GM21717 (cell line): ENCODE measurements at regions not wholly inside any gene's neighbourhood (a gene's known extent, or its start where the extent isn't known, plus 50 kb on each side); places are given as distances from the start of the nearest gene placed in this dataset.

Source experiments
- ATAC-seq: cut with Tn5 transposase; IDR thresholded peaks from one replicate; pipeline ENCODE4 v1.9.1; 2021; ENCODE audit warnings: mild to moderate bottlenecking, moderate library complexity; ENCODE audit not compliant: unreplicated experiment

GRCh38 chr14:46306267-46306666, 345.3 kb downstream of the RPL10L start:
- no peak for ATAC-seq

DNA sequence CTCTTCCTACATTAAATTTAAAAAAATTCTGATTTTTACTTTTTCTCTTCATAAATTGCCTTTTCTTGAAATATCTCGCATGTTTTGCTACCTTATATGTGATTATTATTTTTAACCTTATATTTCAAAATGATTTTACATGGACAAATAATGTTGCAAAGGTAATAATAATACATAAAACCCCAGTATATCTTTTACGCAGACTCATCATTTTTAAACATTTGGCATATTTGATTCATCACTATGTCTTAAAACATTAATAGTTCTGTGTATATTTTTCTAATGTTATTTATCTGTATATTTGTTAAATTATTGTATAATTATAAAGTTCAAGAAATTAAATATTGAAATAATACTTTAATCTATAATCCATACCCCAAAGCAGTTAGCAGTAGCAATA, 350.8 kb downstream of the RPL10L start:
- ATAC-seq: no peak

DNA sequence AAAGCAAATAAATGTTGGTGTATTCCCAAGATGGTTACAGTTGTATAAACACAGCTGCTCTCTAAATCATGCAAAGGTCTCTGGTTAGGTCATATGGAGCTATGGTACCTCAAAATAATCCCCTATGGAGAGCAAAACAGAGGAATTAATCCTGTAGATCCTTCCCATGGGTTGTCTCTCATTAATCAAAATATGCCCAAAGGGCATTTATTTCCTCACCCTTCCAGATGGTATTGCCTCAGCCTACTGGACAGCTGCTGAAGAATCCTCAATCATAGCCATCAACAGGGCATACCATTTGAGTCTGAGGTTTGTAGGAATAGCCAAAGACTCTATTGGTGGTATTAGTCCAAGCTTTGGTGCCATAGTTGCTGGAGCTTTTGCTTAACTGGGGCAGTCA, 360.9 kb downstream of the RPL10L start:
- no peak for ATAC-seq

- ATAC-seq: no peak
Measured at GRCh38 chr14:46279776-46280175, 371.8 kb downstream of the RPL10L start.

DNA sequence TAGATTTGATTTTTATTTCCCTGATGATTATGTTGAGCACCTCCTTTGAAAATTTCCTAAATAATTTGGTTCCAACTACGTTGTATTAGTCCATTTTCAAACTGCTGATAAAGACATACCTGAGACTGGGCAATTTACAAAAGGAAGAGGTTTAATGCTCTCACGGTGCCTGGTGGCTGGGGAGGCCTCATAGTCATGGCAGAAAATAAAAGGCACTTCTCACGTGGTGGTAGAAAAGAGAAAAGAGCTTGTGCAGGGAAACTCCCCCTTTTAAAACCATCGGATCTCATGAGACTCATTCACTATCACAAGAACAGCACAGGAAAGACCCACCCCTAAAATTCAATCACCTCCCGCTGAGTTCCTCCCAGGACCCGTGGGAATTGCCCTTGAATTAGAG, 372.3 kb downstream of the RPL10L start:
- no peak for ATAC-seq

DNA sequence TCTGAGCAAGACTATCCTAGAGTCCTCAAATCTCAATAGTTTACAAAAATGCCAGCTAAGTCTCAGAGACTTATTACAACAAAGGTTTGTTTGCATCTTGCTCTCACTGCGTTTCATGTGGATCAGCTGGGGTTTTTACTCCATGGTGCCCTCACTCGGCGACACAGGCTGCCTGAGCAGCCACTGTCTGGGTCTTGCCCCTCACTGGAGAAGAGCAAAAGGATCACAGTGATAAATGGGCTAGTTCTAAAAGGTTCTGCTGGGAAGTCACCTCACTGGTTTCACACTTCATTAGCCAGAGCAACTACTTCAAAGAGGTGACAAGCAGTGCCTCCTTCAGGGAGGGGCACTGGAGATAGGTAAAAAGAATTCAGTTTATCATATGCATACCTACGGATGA, 392.0 kb downstream of the RPL10L start:
- no peak for ATAC-seq

DNA sequence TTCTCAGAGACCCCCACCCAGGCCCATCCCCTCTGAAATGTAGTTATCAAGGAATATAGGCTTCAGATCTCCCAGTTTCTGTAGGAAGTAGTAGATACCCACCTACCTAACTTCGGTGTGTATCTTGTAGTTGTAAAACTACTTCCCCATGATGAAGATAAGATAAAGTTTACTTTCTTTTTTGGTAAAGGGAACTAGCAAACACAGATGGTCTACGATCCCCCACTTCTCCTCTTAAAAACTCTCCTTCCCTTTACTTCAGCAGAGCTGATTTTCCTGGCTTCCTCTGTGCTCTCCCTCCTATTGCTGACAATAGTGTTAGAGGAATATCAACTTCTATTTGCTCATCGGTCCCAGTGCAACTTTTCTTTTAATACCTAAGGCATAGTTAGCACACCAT, 395.2 kb downstream of the RPL10L start:
- no peak for ATAC-seq

GRCh38 chr14:46250113-46250703, 401.4 kb downstream of the RPL10L start:
- no peak for ATAC-seq

- ATAC-seq: no peak
Measured at GRCh38 chr14:46248001-46248630, 403.5 kb downstream of the RPL10L start.

- no peak for ATAC-seq
Measured at GRCh38 chr14:46245276-46245675, 406.3 kb downstream of the RPL10L start.

DNA sequence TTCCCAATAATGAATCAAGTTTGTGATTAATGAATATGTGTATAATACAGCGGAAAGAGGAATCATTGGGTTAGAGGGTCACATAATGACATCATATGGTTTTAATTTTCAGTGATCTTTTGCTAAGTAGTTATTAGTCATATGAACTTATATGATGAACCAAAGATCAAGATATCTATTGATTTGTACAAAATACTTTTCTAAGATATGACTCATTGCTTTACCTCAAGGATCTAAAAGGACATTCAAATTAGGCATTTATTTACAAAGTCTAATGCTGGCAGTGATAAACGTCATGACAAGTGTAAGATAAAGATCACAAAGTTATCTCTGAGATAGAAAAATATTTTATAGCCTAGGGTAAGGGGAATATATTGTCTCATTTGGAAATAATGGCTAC, 417.8 kb downstream of the RPL10L start:
- no peak for ATAC-seq

- ATAC-seq: no peak
Measured at GRCh38 chr14:46230540-46230939, 421.0 kb downstream of the RPL10L start.

DNA sequence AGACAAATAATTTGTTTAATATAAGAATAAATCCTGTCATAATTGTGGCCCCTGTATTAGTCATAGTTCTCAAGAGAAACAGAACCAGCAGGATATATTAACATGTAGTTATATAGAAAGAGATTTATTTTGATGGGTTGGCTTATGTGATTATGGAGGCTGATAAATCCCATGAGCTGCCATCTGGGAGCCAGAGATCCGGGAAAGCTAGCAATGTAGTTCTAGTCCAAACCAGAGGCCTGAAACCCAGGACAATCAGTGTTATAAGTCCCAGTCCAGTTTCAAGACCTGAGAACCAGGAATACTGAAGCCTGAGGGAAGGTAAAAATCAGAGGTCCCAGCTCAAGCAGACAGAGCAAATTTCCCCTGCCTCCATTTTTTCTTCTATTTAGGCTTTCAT, 435.8 kb downstream of the RPL10L start:
- no peak for ATAC-seq

DNA sequence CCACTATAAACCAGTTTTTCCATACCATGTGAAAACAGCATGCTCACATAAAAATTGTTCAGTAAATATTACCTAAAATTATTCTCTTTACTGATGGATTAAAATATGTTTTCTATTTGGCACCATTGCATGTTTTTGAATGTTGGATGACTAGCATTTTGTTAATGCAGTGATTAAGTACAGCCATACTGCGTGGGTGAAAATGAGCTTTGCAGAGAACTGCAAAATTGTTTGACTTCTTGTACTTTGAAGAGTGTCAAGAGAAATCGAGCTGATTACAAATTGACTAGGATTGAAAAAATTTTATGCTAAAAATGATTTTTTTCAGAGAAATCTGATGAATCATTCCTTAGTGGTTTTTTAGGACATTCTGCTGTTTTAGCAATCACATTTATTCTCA, 452.9 kb downstream of the RPL10L start:
- no peak for ATAC-seq

DNA sequence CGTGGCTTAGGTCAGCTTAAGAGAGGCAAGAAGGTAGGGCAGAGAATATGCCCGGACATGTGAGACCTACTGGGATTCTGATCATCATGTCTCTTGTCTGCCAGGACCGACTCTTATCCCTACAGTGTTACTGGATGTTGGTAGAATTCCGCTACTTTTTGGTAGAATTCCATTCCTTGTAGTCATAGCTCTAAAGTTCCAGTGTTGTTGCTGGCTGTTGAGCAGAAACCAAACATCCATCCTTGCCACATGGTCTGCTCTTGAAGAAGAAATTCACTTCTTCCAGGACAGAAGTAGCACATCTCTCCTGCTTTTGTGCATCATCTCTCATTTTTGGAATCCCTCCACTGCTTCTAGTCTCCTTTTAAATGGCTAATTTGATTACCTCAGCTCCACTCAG, 453.7 kb downstream of the RPL10L start:
- no peak for ATAC-seq
